Astrocyte (in vitro differentiated cells and primary cell): ENCODE measurements at regions not wholly inside any gene's neighbourhood (a gene's known extent, or its start where the extent isn't known, plus 50 kb on each side); places are given as distances from the start of the nearest gene placed in this dataset.

Experiments used
- DNase-seq: peaks from one replicate; pipeline ENCODE4 v3.0.0-alpha.2; 2010; ENCODE audit warnings: low read depth
- FAIRE-seq: peaks from 2 replicates; lab custom pipeline; 2011; peaks lifted over from hg19 to GRCh38; lab: Jason Lieb, UNC
- H2AFZ ChIP-seq: 2 replicates; pipeline ENCODE4 v1.6.0; 2012; ENCODE audit warnings: low read depth, low read length, inconsistent platforms
- H3K27ac ChIP-seq: 2 replicates; pipeline ENCODE4 v1.5.1; 2011; ENCODE audit warnings: low read depth, low read length, inconsistent platforms
- H3K27me3 ChIP-seq: 2 replicates; pipeline ENCODE4 v1.6.0; 2011; ENCODE audit warnings: low read length, inconsistent platforms; ENCODE audit not compliant: insufficient read depth
- H3K36me3 ChIP-seq: 2 replicates; pipeline ENCODE4 v1.5.1; 2011; ENCODE audit warnings: low read length, inconsistent platforms; ENCODE audit not compliant: insufficient read depth
- H3K4me1 ChIP-seq: 2 replicates; pipeline ENCODE4 v1.5.1; 2011; ENCODE audit warnings: low read length, inconsistent platforms; ENCODE audit not compliant: insufficient read depth
- H3K4me2 ChIP-seq: 2 replicates; pipeline ENCODE4 v1.6.0; 2012; ENCODE audit warnings: low read length, inconsistent platforms
- H3K4me3 ChIP-seq: 2 replicates; pipeline ENCODE4 v1.5.1; 2011; ENCODE audit warnings: low read depth, mild to moderate bottlenecking, low read length, inconsistent platforms; ENCODE audit not compliant: insufficient read depth
- H3K79me2 ChIP-seq: 2 replicates; pipeline ENCODE4 v1.6.0; 2012; ENCODE audit warnings: mild to moderate bottlenecking, low read length, inconsistent platforms; ENCODE audit not compliant: insufficient read depth
- H3K9ac ChIP-seq: 2 replicates; pipeline ENCODE4 v1.6.0; 2012; ENCODE audit warnings: mild to moderate bottlenecking, low read length, inconsistent platforms
- H3K9me3 ChIP-seq: 2 replicates; pipeline ENCODE4 v1.5.1; 2012; ENCODE audit warnings: low read depth, mild to moderate bottlenecking, low read length, inconsistent platforms; ENCODE audit not compliant: insufficient read depth
- H4K20me1 ChIP-seq: 2 replicates; pipeline ENCODE4 v1.6.0; 2012; ENCODE audit warnings: low read length, inconsistent platforms; ENCODE audit not compliant: insufficient read depth
- H3K27ac Mint-ChIP-seq: one replicate; pipeline ENCODE4 v1.8.0; 2021; ENCODE audit warnings: mild to moderate bottlenecking, mixed read lengths; ENCODE audit not compliant: unreplicated experiment
- H3K27me3 Mint-ChIP-seq: one replicate; pipeline ENCODE4 v1.8.0; 2021; ENCODE audit warnings: low read depth, mixed read lengths; ENCODE audit not compliant: unreplicated experiment
- H3K36me3 Mint-ChIP-seq: one replicate; pipeline ENCODE4 v1.8.0; 2021; ENCODE audit warnings: low read depth, mixed read lengths; ENCODE audit not compliant: unreplicated experiment
- H3K4me1 Mint-ChIP-seq: one replicate; pipeline ENCODE4 v1.8.0; 2021; ENCODE audit warnings: low read depth, mixed read lengths; ENCODE audit not compliant: unreplicated experiment
- H3K4me3 Mint-ChIP-seq: one replicate; pipeline ENCODE4 v1.8.0; 2021; ENCODE audit warnings: mild to moderate bottlenecking, moderate library complexity, mixed read lengths; ENCODE audit not compliant: unreplicated experiment
- H3K9me3 Mint-ChIP-seq: one replicate; pipeline ENCODE4 v1.8.0; 2021; ENCODE audit warnings: mild to moderate bottlenecking, mixed read lengths; ENCODE audit not compliant: unreplicated experiment
- CTCF ChIP-seq: IDR thresholded peaks from 2 replicates; pipeline ENCODE4 v1.5.1; 2011; ENCODE audit warnings: low read depth, mild to moderate bottlenecking, inconsistent platforms, low read length, moderate library complexity; ENCODE audit not compliant: insufficient read depth
- EZH2 ChIP-seq: IDR thresholded peaks from 2 replicates; pipeline ENCODE4 v1.6.1; 2012; ENCODE audit warnings: mild to moderate bottlenecking, low read length, inconsistent platforms; ENCODE audit not compliant: insufficient read depth

GRCh38 chr1:184287001-184287400 is 99.8 kb upstream of the C1orf21 start:
- Mint-ChIP-seq H3K36me3 (no peaks in the 10 kb centered on the region), H3K4me3 (no peak overlapping the region), H3K27me3 (no peaks in the 10 kb centered on the region), H3K4me1 (no peaks in the 10 kb centered on the region), H3K9me3 (peaks cover 11% of the 10 kb centered on the region), H3K27ac (no peak overlapping the region)
- Histone ChIP-seq H3K4me2 (no peak overlapping the region), H3K36me3 (no peaks in the 10 kb centered on the region), H3K4me3 (no peak overlapping the region), H3K27me3 (peaks cover 4% of the 10 kb centered on the region), H3K4me1 (peaks cover 3% of the 10 kb centered on the region), H3K9me3 (peaks cover 12% of the 10 kb centered on the region), H2AFZ (no peak overlapping the region), H3K9ac (no peak overlapping the region), H3K79me2 (no peaks in the 10 kb centered on the region), H3K27ac (no peak overlapping the region), H4K20me1 (no peaks in the 10 kb centered on the region)
- peak; percentile 40 for DNase-seq
- TF ChIP-seq EZH2 (no peak), CTCF (no peak)
- FAIRE-seq = no peak

GRCh38 chr1:184289825-184290550 is 96.8 kb upstream of the C1orf21 start:
- no peaks in the 10 kb centered on the region for H3K36me3 ChIP-seq
- H4K20me1 ChIP-seq = no peaks in the 10 kb centered on the region
- no peak overlapping the region for H3K9ac ChIP-seq
- FAIRE-seq (no peak), DNase-seq (no peak)
- H3K9me3 ChIP-seq = peaks cover 12% of the 10 kb centered on the region
- no peak overlapping the region for H2AFZ ChIP-seq
- TF ChIP-seq EZH2 (no peak), CTCF (no peak)
- Mint-ChIP-seq H3K4me3 (no peak overlapping the region), H3K36me3 (no peaks in the 10 kb centered on the region), H3K27ac (no peak overlapping the region), H3K9me3 (peaks cover 11% of the 10 kb centered on the region), H3K27me3 (no peaks in the 10 kb centered on the region), H3K4me1 (no peaks in the 10 kb centered on the region)
- peaks cover 4% of the 10 kb centered on the region for H3K27me3 ChIP-seq
- H3K79me2 ChIP-seq = no peaks in the 10 kb centered on the region
- H3K27ac ChIP-seq = no peak overlapping the region
- H3K4me3 ChIP-seq = no peak overlapping the region
- no peaks in the 10 kb centered on the region for H3K4me1 ChIP-seq
- no peak overlapping the region for H3K4me2 ChIP-seq

- Mint-ChIP-seq H3K9me3 (peaks cover 8% of the 10 kb centered on the region), H3K36me3 (no peaks in the 10 kb centered on the region), H3K27me3 (no peaks in the 10 kb centered on the region), H3K4me1 (no peaks in the 10 kb centered on the region), H3K4me3 (no peak overlapping the region), H3K27ac (no peak overlapping the region)
- Histone ChIP-seq H3K36me3 (no peaks in the 10 kb centered on the region), H4K20me1 (no peaks in the 10 kb centered on the region), H3K79me2 (no peaks in the 10 kb centered on the region), H3K4me3 (no peak overlapping the region), H3K4me2 (no peak overlapping the region), H2AFZ (no peak overlapping the region), H3K9ac (no peak overlapping the region), H3K4me1 (peaks cover 8% of the 10 kb centered on the region), H3K27me3 (peaks cover 4% of the 10 kb centered on the region), H3K27ac (no peak overlapping the region), H3K9me3 (peaks cover 12% of the 10 kb centered on the region)
- DNase-seq = no peak
- FAIRE-seq = no peak
- TF ChIP-seq CTCF (no peak), EZH2 (no peak)
Observed at GRCh38 chr1:184291701-184292100, 95.1 kb upstream of the C1orf21 start.
